SK-N-SH (cell line): ENCODE measurements at regions not wholly inside any gene's neighbourhood (a gene's known extent, or its start where the extent isn't known, plus 50 kb on each side); places are given as distances from the start of the nearest gene placed in this dataset.

ENCODE experiments used
- CTCF ChIA-PET: fragments of 300-600, 350-600 bp; formaldehyde crosslinking; extraction: SDS; loops from one replicate; lab custom pipeline; 2021; lab: Yijun Ruan, JAX
- POLR2A ChIA-PET: fragments of 350-600 bp; sonication (Branson Sonifier 250); formaldehyde crosslinking; extraction: SDS; loops from one replicate; lab custom pipeline; 2020; ENCODE audit warnings: antibody characterized with exemption, inconsistent platforms; lab: Yijun Ruan, JAX
- DNase-seq: peaks from one replicate; pipeline ENCODE4 v3.0.0; 2012
- H2AFZ ChIP-seq: fragments of 200-600 bp; sonication (generic); 2 replicates; pipeline ENCODE4 v1.8.1; 2016; ENCODE audit warnings: antibody characterized with exemption, mild to moderate bottlenecking, low read depth
- H3F3A ChIP-seq: fragments of 200-600 bp; sonication (generic); replicated peaks from 2 replicates; pipeline ENCODE3; 2016; ENCODE audit warnings: antibody characterized with exemption, mild to moderate bottlenecking; ENCODE audit not compliant: insufficient read depth
- H3K27ac ChIP-seq, 2 experiments: fragments of 200-500 bp in 1 of 2; fragments of 200-600 bp in 1 of 2; sonication (Bioruptor generic) in 1 of 2; sonication (generic), shearing (Covaris generic) in 1 of 2; 2 replicates each; pipeline versions ENCODE4 v1.5.1 to v1.6.1; 2014 to 2016; ENCODE audit warnings: low read depth in 2 of 2, inconsistent platforms in 1 of 2, low read length in 1 of 2, mild to moderate bottlenecking in 1 of 2, mixed read lengths in 1 of 2
- H3K27me3 ChIP-seq: fragments of 200-600 bp; sonication (generic), shearing (Covaris generic); 2 replicates; pipeline ENCODE4 v1.6.1; 2016; ENCODE audit warnings: mixed run types; ENCODE audit not compliant: insufficient read depth
- H3K36me3 ChIP-seq, 2 experiments: fragments of 200-500 bp in 1 of 2; fragments of 200-600 bp in 1 of 2; sonication (Bioruptor generic) in 1 of 2; sonication (generic) in 1 of 2; replicated peaks in 1 of 2; 2 replicates each; pipeline versions ENCODE3 to v1.5.1; 2014 to 2016; ENCODE audit warnings: low read length in 1 of 2, mild to moderate bottlenecking in 1 of 2; ENCODE audit not compliant: insufficient read depth in 2 of 2, control insufficient read depth in 1 of 2
- H3K4me1 ChIP-seq, 2 experiments: fragments of 200-500 bp in 1 of 2; fragments of 200-600 bp in 1 of 2; sonication (Bioruptor generic) in 1 of 2; sonication (generic), shearing (Covaris generic) in 1 of 2; 2 replicates each; pipeline versions ENCODE4 v1.5.1 to v1.6.1; 2014 to 2016; ENCODE audit warnings: low read depth in 1 of 2, low read length in 1 of 2, mixed run types in 1 of 2; ENCODE audit not compliant: insufficient read depth in 2 of 2, control insufficient read depth in 1 of 2
- H3K4me2 ChIP-seq: fragments of 200-600 bp; sonication (generic), shearing (Covaris generic); 2 replicates; pipeline ENCODE4 v1.6.1; 2017; ENCODE audit warnings: mixed run types
- H3K4me3 ChIP-seq, 2 experiments: fragments of 200-500 bp in 1 of 2; fragments of 200-600 bp in 1 of 2; sonication (Bioruptor generic) in 1 of 2; sonication (generic), shearing (Covaris generic) in 1 of 2; 2 replicates each; pipeline versions ENCODE4 v1.5.1 to v1.8.1; 2014 to 2016; ENCODE audit warnings: low read depth in 2 of 2, inconsistent platforms in 1 of 2, low read length in 1 of 2, mild to moderate bottlenecking in 1 of 2, mixed read lengths in 1 of 2, moderate library complexity in 1 of 2
- H3K79me2 ChIP-seq: fragments of 200-600 bp; sonication (generic); 2 replicates; pipeline ENCODE4 v1.8.1; 2017; ENCODE audit warnings: mild to moderate bottlenecking; ENCODE audit not compliant: insufficient read depth
- H3K9ac ChIP-seq: fragments of 200-600 bp; sonication (generic); 2 replicates; pipeline ENCODE4 v1.6.1; 2017; ENCODE audit warnings: mixed run types
- H3K9me2 ChIP-seq: fragments of 200-600 bp; sonication (generic); 2 replicates; pipeline ENCODE4 v1.6.1; 2017; ENCODE audit warnings: mixed run types
- H3K9me3 ChIP-seq: fragments of 200-600 bp; sonication (generic); 2 replicates; pipeline ENCODE4 v1.6.1; 2017; ENCODE audit warnings: mixed run types, mild to moderate bottlenecking, moderate library complexity
- H4K20me1 ChIP-seq: fragments of 200-600 bp; sonication (generic); 2 replicates; pipeline ENCODE4 v1.6.1; 2017; ENCODE audit warnings: mild to moderate bottlenecking, mixed run types; ENCODE audit not compliant: insufficient read depth
- FOXJ3 ChIP-seq: sonication (generic); formaldehyde crosslinking; IDR thresholded peaks from 2 replicates; pipeline ENCODE4 v1.5.1; 2020; ENCODE audit warnings: mild to moderate bottlenecking, missing genetic modification reagents
- GABPA ChIP-seq: IDR thresholded peaks from 2 replicates; pipeline ENCODE4 v1.4.0; 2012; ENCODE audit warnings: low read depth, mild to moderate bottlenecking
- GATA2 ChIP-seq: sonication (generic); formaldehyde crosslinking; IDR thresholded peaks from 2 replicates; pipeline ENCODE4 v1.5.0; 2020; ENCODE audit warnings: mild to moderate bottlenecking, missing genetic modification reagents
- MXI1 ChIP-seq: IDR thresholded peaks from 2 replicates; pipeline ENCODE4 v1.6.1; 2012; ENCODE audit warnings: mild to moderate bottlenecking, low read depth, low read length, improper control_type of control experiment
- NFIC ChIP-seq: IDR thresholded peaks from 2 replicates; pipeline ENCODE4 v1.4.0; 2012; ENCODE audit warnings: borderline replicate concordance
- NRF1 ChIP-seq: IDR thresholded peaks from 2 replicates; pipeline ENCODE4 v1.6.1; 2012; ENCODE audit warnings: low read depth, mild to moderate bottlenecking, low read length
- POLR2AphosphoS5 ChIP-seq: IDR thresholded peaks from 2 replicates; pipeline ENCODE4 v1.6.1; 2012; ENCODE audit warnings: low read depth, low read length
- RCOR1 ChIP-seq: fragments of 150-350 bp; IDR thresholded peaks from 2 replicates; pipeline ENCODE4 v1.6.1; 2017; ENCODE audit warnings: antibody characterized with exemption, low read length
- RXRA ChIP-seq: IDR thresholded peaks from 2 replicates; pipeline ENCODE4 v1.4.0; 2012; ENCODE audit warnings: low read depth, mild to moderate bottlenecking, borderline replicate concordance
- TAF1 ChIP-seq: IDR thresholded peaks from 2 replicates; pipeline ENCODE4 v1.6.1; 2012; ENCODE audit warnings: low read depth, mild to moderate bottlenecking, low read length, moderate library complexity, borderline replicate concordance
- TEAD4 ChIP-seq: IDR thresholded peaks from 2 replicates; pipeline ENCODE4 v1.4.0; 2012; ENCODE audit warnings: mild to moderate bottlenecking, borderline replicate concordance; ENCODE audit not compliant: insufficient read depth
- YY1 ChIP-seq: IDR thresholded peaks from 2 replicates; pipeline ENCODE4 v1.4.0; 2012; ENCODE audit warnings: low read depth, mild to moderate bottlenecking
- WGBS: methylation state at CpG from one replicate; pipeline ENCODE4 v1.1.6; 2017; ENCODE audit warnings: low lambda C conversion rate; 5-methylcytosine and 5-hydroxymethylcytosine counted together
- TF ChIP-seq, protein P1 (sequence below): fragments of 200-600 bp; sonication (generic); IDR thresholded peaks from 2 replicates; pipeline ENCODE4 v1.6.1; 2017; ENCODE audit warnings: antibody characterized with exemption, mild to moderate bottlenecking, moderate library complexity
- TF ChIP-seq, protein P2 (sequence below): IDR thresholded peaks from 2 replicates; pipeline ENCODE4; 2012
- TF ChIP-seq, protein P3 (sequence below): IDR thresholded peaks from 2 replicates; pipeline ENCODE4 v1.4.0; 2012; ENCODE audit warnings: low read depth

DNA sequence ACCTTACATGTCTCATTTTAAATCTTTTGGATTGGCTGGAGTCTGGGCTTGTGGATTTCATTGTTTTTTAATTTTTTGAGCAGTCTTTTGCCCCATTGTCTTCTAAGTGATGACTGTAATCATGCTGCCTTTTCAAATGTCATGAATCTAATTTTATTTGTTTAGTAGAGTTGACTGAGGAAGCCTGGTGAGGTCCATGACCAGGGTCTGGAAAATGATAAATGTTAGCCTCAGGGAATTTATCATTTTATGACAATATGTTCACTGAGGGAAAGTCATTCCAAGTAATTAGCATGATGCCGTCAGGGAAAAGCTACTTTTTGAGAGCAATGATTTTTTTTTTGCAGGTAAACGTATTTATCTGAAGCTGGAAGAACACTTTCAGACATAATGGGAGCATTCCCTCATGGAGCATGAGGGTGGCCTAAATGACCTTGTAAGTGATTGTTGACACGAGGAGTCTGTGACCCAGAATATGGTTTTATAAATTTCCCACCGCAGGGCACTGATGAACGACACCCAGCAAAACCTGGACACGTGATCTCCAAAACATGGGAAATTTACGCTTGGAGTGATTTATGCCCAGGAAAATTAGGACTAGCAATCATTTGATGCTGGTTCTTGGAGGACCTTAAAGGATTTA lies 155.3 kb upstream of the NABP1 start:
- H3K27ac ChIP-seq, result peak overlapping the region in 1 of 2 experiments; percentile 51; a peak in 2 of 4 replicates
- no peaks in the 10 kb centered on the region for H3K9me2 ChIP-seq
- H3K4me3 ChIP-seq, result no peak overlapping the region
- H3F3A ChIP-seq, result peaks cover 5% of the 10 kb centered on the region
- no peaks in the 10 kb centered on the region for H3K36me3 ChIP-seq
- H3K79me2 ChIP-seq, result no peaks in the 10 kb centered on the region
- TF ChIP-seq TEAD4 (no peak), MXI1 (peak; percentile 33; the same call in 1 of the 2 replicates), RCOR1 (0 out of 2 replicates have a peak, but pooled peaks have one; percentile 13), FOXJ3 (CRISPR knock-in tag) (peak; percentile 17; the same call in 1 of the 2 replicates)
- TF ChIP-seq, protein P1, sequence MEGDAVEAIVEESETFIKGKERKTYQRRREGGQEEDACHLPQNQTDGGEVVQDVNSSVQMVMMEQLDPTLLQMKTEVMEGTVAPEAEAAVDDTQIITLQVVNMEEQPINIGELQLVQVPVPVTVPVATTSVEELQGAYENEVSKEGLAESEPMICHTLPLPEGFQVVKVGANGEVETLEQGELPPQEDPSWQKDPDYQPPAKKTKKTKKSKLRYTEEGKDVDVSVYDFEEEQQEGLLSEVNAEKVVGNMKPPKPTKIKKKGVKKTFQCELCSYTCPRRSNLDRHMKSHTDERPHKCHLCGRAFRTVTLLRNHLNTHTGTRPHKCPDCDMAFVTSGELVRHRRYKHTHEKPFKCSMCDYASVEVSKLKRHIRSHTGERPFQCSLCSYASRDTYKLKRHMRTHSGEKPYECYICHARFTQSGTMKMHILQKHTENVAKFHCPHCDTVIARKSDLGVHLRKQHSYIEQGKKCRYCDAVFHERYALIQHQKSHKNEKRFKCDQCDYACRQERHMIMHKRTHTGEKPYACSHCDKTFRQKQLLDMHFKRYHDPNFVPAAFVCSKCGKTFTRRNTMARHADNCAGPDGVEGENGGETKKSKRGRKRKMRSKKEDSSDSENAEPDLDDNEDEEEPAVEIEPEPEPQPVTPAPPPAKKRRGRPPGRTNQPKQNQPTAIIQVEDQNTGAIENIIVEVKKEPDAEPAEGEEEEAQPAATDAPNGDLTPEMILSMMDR, result no peak
- 72% methylated on average over 7 of the region's 7 CpGs for WGBS
- H4K20me1 ChIP-seq, result no peaks in the 10 kb centered on the region
- POLR2A ChIA-PET, result no interaction called here
- H3K4me1 ChIP-seq, result peaks cover 0 to 5% of the 10 kb centered on the region in 2 experiments; a peak in 2 of 4 replicates
- H3K27me3 ChIP-seq, result no peaks in the 10 kb centered on the region
- H3K4me2 ChIP-seq, result no peak overlapping the region
- DNase-seq, result peak; percentile 36
- H3K9me3 ChIP-seq, result no peaks in the 10 kb centered on the region
- H2AFZ ChIP-seq, result no peak overlapping the region
- no peak overlapping the region for H3K9ac ChIP-seq
- CTCF ChIA-PET, result interaction anchor here (0.6 to 5.0 kb wide), 22 partner anchors 10 to 472 kb away, joined by 3 to 52 read pairs (median 8); no protein-coding TSS in a partner anchor

DNA sequence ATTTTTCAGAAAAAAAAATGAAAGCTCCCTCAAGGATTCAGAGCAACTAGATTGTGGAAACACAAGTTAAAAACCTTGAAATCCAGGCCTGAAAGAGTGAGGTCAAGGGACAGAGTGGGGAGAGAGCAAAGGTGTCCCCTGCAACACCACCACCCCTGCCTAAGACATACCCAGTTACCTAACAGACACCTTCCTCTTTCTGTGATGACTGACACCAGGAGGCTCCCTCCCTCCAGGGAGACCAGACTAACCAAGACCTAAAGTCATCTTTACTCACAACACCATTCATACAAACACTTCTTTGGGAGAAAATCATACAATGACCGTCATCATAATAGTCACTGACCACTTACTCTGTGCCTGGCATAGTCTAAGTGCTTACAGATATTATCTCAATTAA lies 151.8 kb upstream of the NABP1 start:
- no peaks in the 10 kb centered on the region for H3K9me3 ChIP-seq
- H3K79me2 ChIP-seq, result no peaks in the 10 kb centered on the region
- no peaks in the 10 kb centered on the region for H3K36me3 ChIP-seq
- H3K27ac ChIP-seq, result no peak overlapping the region
- H3F3A ChIP-seq, result peaks cover 3% of the 10 kb centered on the region
- ChIA-PET CTCF (interaction anchor here (1.2 to 3.5 kb wide), 6 partner anchors 14 to 474 kb away, joined by 3 to 18 read pairs (median 3); no protein-coding TSS in a partner anchor), POLR2A (no interaction called here)
- 90% methylated on average over 1 of the region's 1 CpG for WGBS
- H2AFZ ChIP-seq, result no peak overlapping the region
- no peaks in the 10 kb centered on the region for H4K20me1 ChIP-seq
- no peak overlapping the region for H3K9ac ChIP-seq
- no peaks in the 10 kb centered on the region for H3K27me3 ChIP-seq
- no peaks in the 10 kb centered on the region for H3K9me2 ChIP-seq
- no peak for TF ChIP-seq POLR2AphosphoS5
- no peak for TF ChIP-seq TAF1
- TF ChIP-seq RXRA, result no peak
- TF ChIP-seq, protein P2, sequence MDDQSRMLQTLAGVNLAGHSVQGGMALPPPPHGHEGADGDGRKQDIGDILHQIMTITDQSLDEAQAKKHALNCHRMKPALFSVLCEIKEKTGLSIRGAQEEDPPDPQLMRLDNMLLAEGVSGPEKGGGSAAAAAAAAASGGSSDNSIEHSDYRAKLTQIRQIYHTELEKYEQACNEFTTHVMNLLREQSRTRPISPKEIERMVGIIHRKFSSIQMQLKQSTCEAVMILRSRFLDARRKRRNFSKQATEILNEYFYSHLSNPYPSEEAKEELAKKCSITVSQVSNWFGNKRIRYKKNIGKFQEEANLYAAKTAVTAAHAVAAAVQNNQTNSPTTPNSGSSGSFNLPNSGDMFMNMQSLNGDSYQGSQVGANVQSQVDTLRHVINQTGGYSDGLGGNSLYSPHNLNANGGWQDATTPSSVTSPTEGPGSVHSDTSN, result no peak
- TF ChIP-seq NRF1, result no peak
- TF ChIP-seq NFIC, result no peak
- TF ChIP-seq, protein P1, result no peak
- no peak for TF ChIP-seq MXI1
- no peak for TF ChIP-seq GABPA
- no peak for TF ChIP-seq GATA2
- TF ChIP-seq, protein P3, sequence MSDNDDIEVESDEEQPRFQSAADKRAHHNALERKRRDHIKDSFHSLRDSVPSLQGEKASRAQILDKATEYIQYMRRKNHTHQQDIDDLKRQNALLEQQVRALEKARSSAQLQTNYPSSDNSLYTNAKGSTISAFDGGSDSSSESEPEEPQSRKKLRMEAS, result no peak
- no peak for TF ChIP-seq YY1
- TF ChIP-seq, all 33 proteins: peak for 0
- H3K4me2 ChIP-seq, result no peak overlapping the region
- no peak overlapping the region for H3K4me3 ChIP-seq
- H3K4me1 ChIP-seq, result peaks cover 0 to 5% of the 10 kb centered on the region in 2 experiments; a peak in 2 of 4 replicates
- no peak for DNase-seq
